Testis (tissue), 2 donors: ENCODE measurements at regions not wholly inside any gene's neighbourhood (a gene's known extent, or its start where the extent isn't known, plus 50 kb on each side); places are given as distances from the start of the nearest gene placed in this dataset.

ENCODE experiments used
- POLR2A ChIP-seq: fragments of 450-650 bp; IDR thresholded peaks from one replicate; pipeline ENCODE4 v1.6.1; 2017; ENCODE audit warnings: antibody characterized with exemption, mild to moderate bottlenecking, moderate library complexity
- TF ChIP-seq, protein P1 (sequence below), 3 experiments: fragments of 450-650 bp in 2 of 3; fragments of 200-600 bp in 1 of 3; sonication (generic) in 1 of 3; IDR thresholded peaks; one replicate each; pipeline ENCODE4 v1.5.1; 2016 to 2019; ENCODE audit warnings: antibody characterized with exemption in 3 of 3, mild to moderate bottlenecking in 2 of 3, moderate library complexity in 1 of 3

DNA sequence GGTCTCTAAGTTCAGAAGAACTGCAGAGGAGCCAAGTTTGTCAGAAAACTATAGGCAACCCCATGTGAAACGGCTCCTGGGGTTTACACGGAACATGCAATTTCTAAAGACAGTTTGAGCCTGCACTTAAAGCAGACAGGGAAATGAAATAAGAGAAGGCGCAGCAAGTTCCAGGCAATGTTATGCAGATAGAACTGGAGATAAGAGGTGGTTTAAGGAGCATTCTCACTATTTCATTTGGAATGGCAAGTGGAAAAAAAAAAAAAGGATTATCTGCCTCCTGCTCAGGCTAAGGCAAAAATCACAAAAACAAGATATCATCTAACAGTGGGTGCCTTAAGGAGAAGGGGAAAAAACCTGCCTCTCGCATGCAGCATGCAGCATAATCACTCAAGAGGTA lies 2252.4 kb downstream of the MAT2B start:
- TF ChIP-seq, protein P1, sequence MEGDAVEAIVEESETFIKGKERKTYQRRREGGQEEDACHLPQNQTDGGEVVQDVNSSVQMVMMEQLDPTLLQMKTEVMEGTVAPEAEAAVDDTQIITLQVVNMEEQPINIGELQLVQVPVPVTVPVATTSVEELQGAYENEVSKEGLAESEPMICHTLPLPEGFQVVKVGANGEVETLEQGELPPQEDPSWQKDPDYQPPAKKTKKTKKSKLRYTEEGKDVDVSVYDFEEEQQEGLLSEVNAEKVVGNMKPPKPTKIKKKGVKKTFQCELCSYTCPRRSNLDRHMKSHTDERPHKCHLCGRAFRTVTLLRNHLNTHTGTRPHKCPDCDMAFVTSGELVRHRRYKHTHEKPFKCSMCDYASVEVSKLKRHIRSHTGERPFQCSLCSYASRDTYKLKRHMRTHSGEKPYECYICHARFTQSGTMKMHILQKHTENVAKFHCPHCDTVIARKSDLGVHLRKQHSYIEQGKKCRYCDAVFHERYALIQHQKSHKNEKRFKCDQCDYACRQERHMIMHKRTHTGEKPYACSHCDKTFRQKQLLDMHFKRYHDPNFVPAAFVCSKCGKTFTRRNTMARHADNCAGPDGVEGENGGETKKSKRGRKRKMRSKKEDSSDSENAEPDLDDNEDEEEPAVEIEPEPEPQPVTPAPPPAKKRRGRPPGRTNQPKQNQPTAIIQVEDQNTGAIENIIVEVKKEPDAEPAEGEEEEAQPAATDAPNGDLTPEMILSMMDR (IDR thresholded peaks at IDR 0.05), result no peak
- TF ChIP-seq POLR2A, result no peak
